ENCODE measurements at regions not wholly inside any gene's neighbourhood (a gene's known extent, or its start where the extent isn't known, plus 50 kb on each side); places are given as distances from the start of the nearest gene placed in this dataset.

- TF ChIP-seq CTCF (conservative IDR thresholded peaks at IDR 0.05; ENCODE audit: low read depth in 2 of 2) (no peak; a peak in 1 of 4 replicates), EZH2phosphoT487 (IDR thresholded peaks at IDR 0.05; ENCODE audit: unreplicated experiment) (no peak), CREB1 (CRISPR knock-in tag; IDR thresholded peaks at IDR 0.05; ENCODE audit: low read depth) (no peak), POLR2AphosphoS5 (IDR thresholded peaks at IDR 0.05; ENCODE audit: low read depth) (no peak), EZH2 (IDR thresholded peaks at IDR 0.05; ENCODE audit: low read depth, unreplicated experiment) (no peak), STAT1 (IDR thresholded peaks at IDR 0.05; ENCODE audit: unreplicated experiment) (no peak), JUNB (IDR thresholded peaks at IDR 0.05; ENCODE audit: unreplicated experiment) (no peak), ETS1 (IDR thresholded peaks at IDR 0.05) (no peak), REST (IDR thresholded peaks at IDR 0.05; ENCODE audit: unreplicated experiment) (no peak), ZNF462 (CRISPR knock-in tag; IDR thresholded peaks at IDR 0.05) (no peak), NANOG (IDR thresholded peaks at IDR 0.05; ENCODE audit: borderline replicate concordance) (no peak), ZNF331 (CRISPR knock-in tag; IDR thresholded peaks at IDR 0.05; ENCODE audit: low read depth) (no peak)
Measured at GRCh38 chr10:75345738-75346137, 55.8 kb downstream of the ZNF503 start.
